ENCODE measurements at regions not wholly inside any gene's neighbourhood (a gene's known extent, or its start where the extent isn't known, plus 50 kb on each side); places are given as distances from the start of the nearest gene placed in this dataset.

DNA sequence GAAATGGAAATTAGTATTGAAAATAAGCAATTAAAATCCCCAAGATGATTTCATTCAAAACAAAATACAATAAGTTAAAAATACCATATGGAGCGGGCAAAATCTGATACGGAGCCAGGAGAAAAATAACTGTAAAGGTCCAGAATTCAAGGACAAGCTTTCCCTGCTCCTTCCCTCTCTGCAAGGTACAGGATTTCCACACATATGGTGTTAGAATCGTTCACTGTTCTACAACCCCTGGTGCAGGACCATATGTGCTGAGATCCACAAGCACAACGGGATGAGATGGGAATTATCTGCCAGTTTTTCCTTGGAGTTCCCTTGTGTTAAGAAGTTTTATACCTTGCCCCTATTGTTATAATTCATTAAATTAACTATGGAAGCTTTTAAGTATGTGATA, 94.7 kb upstream of the DMAC1 start:
- H3F3A ChIP-seq (ENCODE audit: insufficient read depth), result no peaks in the 10 kb centered on the region
- H3K79me2 ChIP-seq (ENCODE audit: insufficient read depth, low read length), result no peaks in the 10 kb centered on the region
- H2AFZ ChIP-seq (ENCODE audit: low read depth, low read length, severe bottlenecking), result no peak overlapping the region
- TF ChIP-seq, protein P1, sequence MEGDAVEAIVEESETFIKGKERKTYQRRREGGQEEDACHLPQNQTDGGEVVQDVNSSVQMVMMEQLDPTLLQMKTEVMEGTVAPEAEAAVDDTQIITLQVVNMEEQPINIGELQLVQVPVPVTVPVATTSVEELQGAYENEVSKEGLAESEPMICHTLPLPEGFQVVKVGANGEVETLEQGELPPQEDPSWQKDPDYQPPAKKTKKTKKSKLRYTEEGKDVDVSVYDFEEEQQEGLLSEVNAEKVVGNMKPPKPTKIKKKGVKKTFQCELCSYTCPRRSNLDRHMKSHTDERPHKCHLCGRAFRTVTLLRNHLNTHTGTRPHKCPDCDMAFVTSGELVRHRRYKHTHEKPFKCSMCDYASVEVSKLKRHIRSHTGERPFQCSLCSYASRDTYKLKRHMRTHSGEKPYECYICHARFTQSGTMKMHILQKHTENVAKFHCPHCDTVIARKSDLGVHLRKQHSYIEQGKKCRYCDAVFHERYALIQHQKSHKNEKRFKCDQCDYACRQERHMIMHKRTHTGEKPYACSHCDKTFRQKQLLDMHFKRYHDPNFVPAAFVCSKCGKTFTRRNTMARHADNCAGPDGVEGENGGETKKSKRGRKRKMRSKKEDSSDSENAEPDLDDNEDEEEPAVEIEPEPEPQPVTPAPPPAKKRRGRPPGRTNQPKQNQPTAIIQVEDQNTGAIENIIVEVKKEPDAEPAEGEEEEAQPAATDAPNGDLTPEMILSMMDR (IDR thresholded peaks at IDR 0.05; ENCODE audit: insufficient read depth, low read length, poor library complexity, severe bottlenecking), result no peak
- TF ChIP-seq EZH2phosphoT487 (conservative IDR thresholded peaks at IDR 0.05; ENCODE audit: low read length), result no peak
- no peaks in the 10 kb centered on the region for H3K27me3 ChIP-seq (ENCODE audit: low read length)
- H3K27ac ChIP-seq (ENCODE audit: low read depth, low read length), result no peak overlapping the region
- no peaks in the 10 kb centered on the region for H4K20me1 ChIP-seq (ENCODE audit: low read depth, low read length)
- H3K4me2 ChIP-seq (ENCODE audit: low read depth, low read length, poor library complexity, severe bottlenecking), result no peak overlapping the region
- H3K9ac ChIP-seq (ENCODE audit: low read length), result no peak overlapping the region
- no peaks in the 10 kb centered on the region for H3K9me3 ChIP-seq (ENCODE audit: insufficient read depth, low read length)
- no peaks in the 10 kb centered on the region for H3K36me3 ChIP-seq (ENCODE audit: low read length)
- H3K9me2 ChIP-seq (replicated peaks; ENCODE audit: insufficient read depth, low read length), result no peaks in the 10 kb centered on the region; the same call in 1 of the 2 replicates
- no peak overlapping the region for H3K4me3 ChIP-seq (ENCODE audit: insufficient read depth, low read length, poor library complexity, severe bottlenecking)

GRCh38 chr9:7892975-7893374, 93.4 kb upstream of the DMAC1 start:
- TF ChIP-seq, protein P1 (IDR thresholded peaks at IDR 0.05; ENCODE audit: insufficient read depth, low read length, poor library complexity, severe bottlenecking), result no peak
- no peaks in the 10 kb centered on the region for H4K20me1 ChIP-seq (ENCODE audit: low read depth, low read length)
- H3K9me3 ChIP-seq (ENCODE audit: insufficient read depth, low read length), result no peaks in the 10 kb centered on the region

DNA sequence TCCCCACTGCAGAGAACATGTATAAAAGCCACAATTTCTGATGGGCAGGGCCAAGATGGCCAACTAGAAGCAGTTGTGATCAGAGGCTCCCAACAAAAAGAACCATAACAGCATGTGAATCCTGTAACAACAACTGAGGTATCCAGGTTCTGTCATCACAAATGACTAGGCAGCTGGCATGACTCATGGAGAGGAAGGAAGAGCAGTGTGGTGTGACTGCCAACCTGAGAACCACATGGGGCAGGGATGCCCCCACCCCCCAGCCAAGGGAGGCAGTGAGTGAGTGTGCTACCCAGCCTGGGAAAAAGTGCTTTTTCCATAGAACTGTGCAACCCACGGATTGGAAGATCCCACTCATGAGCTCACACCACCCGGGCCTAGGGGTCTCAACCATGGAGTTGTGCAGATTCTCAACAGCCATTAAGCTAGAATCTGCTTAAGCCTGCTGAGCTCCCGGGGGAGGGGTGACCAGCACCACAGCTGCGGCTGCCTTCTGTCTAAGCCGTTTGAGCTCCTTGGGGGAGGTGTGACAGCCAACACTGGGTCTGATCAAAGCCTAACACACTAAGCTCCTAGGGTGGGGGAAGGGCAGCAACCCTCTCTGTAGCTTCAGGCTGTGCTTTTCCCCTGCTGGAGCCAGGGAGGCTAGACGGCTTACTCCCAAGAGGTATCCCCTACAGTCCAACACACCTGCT, 80.1 kb upstream of the DMAC1 start:
- H3K4me3 ChIP-seq (ENCODE audit: insufficient read depth, low read length, poor library complexity, severe bottlenecking), result no peak overlapping the region
- no peaks in the 10 kb centered on the region for H4K20me1 ChIP-seq (ENCODE audit: low read depth, low read length)
- H3K4me2 ChIP-seq (ENCODE audit: low read depth, low read length, poor library complexity, severe bottlenecking), result no peak overlapping the region
- no peaks in the 10 kb centered on the region for H3F3A ChIP-seq (ENCODE audit: insufficient read depth)
- H3K27me3 ChIP-seq (ENCODE audit: low read length), result no peaks in the 10 kb centered on the region
- H3K27ac ChIP-seq (ENCODE audit: low read depth, low read length), result no peak overlapping the region
- H3K36me3 ChIP-seq (ENCODE audit: low read length), result no peaks in the 10 kb centered on the region
- H3K9me3 ChIP-seq (ENCODE audit: insufficient read depth, low read length), result no peaks in the 10 kb centered on the region; the same call in 1 of the 2 replicates
- no peaks in the 10 kb centered on the region for H3K79me2 ChIP-seq (ENCODE audit: insufficient read depth, low read length)
- no peak for TF ChIP-seq EZH2phosphoT487 (conservative IDR thresholded peaks at IDR 0.05; ENCODE audit: low read length)
- TF ChIP-seq, protein P1 (IDR thresholded peaks at IDR 0.05; ENCODE audit: insufficient read depth, low read length, poor library complexity, severe bottlenecking), result no peak
- no peak overlapping the region for H3K9ac ChIP-seq (ENCODE audit: low read length)
- H2AFZ ChIP-seq (ENCODE audit: low read depth, low read length, severe bottlenecking), result no peak overlapping the region
- H3K9me2 ChIP-seq (replicated peaks; ENCODE audit: insufficient read depth, low read length), result no peaks in the 10 kb centered on the region

More at GRCh38 chr9:7892975-7893374, 93.4 kb upstream of the DMAC1 start:
- Histone ChIP-seq H3K79me2 (ENCODE audit: insufficient read depth, low read length) (no peaks in the 10 kb centered on the region), H2AFZ (ENCODE audit: low read depth, low read length, severe bottlenecking) (no peak overlapping the region), H3F3A (ENCODE audit: insufficient read depth) (no peaks in the 10 kb centered on the region), H3K27ac (ENCODE audit: low read depth, low read length) (no peak overlapping the region), H3K9me2 (replicated peaks; ENCODE audit: insufficient read depth, low read length) (no peaks in the 10 kb centered on the region), H3K27me3 (ENCODE audit: low read length) (no peaks in the 10 kb centered on the region), H3K36me3 (ENCODE audit: low read length) (no peaks in the 10 kb centered on the region), H3K9ac (ENCODE audit: low read length) (no peak overlapping the region), H3K4me2 (ENCODE audit: low read depth, low read length, poor library complexity, severe bottlenecking) (no peak overlapping the region), H3K4me3 (ENCODE audit: insufficient read depth, low read length, poor library complexity, severe bottlenecking) (no peak overlapping the region)
